Activated T-cell treated with anti-CD3 and anti-CD28 coated beads for 48 hours (primary cell): ENCODE measurements at regions not wholly inside any gene's neighbourhood (a gene's known extent, or its start where the extent isn't known, plus 50 kb on each side); places are given as distances from the start of the nearest gene placed in this dataset.

ENCODE experiments used
- DNase-seq: peaks from one replicate; pipeline ENCODE4 v3.0.0-alpha.2; 2020; ENCODE audit warnings: low read depth

GRCh38 chr7:31284106-31284505, 56.4 kb downstream of the NEUROD6 start:
- DNase-seq = no peak

- DNase-seq = no peak
Measured at GRCh38 chr7:31271641-31272405, 68.7 kb downstream of the NEUROD6 start.

- no peak for DNase-seq
Measured at GRCh38 chr7:31267486-31267885, 73.0 kb downstream of the NEUROD6 start.

- DNase-seq = no peak
Measured at GRCh38 chr7:31263338-31263737, 77.2 kb downstream of the NEUROD6 start.

GRCh38 chr7:31261341-31261740, 79.2 kb downstream of the NEUROD6 start:
- no peak for DNase-seq

- DNase-seq = no peak
Measured at GRCh38 chr7:31260851-31261250, 79.7 kb downstream of the NEUROD6 start.

GRCh38 chr7:31258391-31258790, 82.1 kb downstream of the NEUROD6 start:
- DNase-seq = no peak

GRCh38 chr7:31256506-31256905, 84.0 kb downstream of the NEUROD6 start:
- no peak for DNase-seq

GRCh38 chr7:31254926-31255325, 85.6 kb downstream of the NEUROD6 start:
- no peak for DNase-seq

- no peak for DNase-seq
Measured at GRCh38 chr7:31253532-31253931, 87.0 kb downstream of the NEUROD6 start.

- DNase-seq = no peak
Measured at GRCh38 chr7:31251441-31251840, 89.1 kb downstream of the NEUROD6 start.

- no peak for DNase-seq
Measured at GRCh38 chr7:31249671-31250070, 90.9 kb downstream of the NEUROD6 start.

GRCh38 chr7:31236868-31237267, 103.7 kb downstream of the NEUROD6 start:
- DNase-seq = no peak

- DNase-seq = no peak
Measured at GRCh38 chr7:31234836-31235605, 105.5 kb downstream of the NEUROD6 start.

- no peak for DNase-seq
Measured at GRCh38 chr7:31228957-31229356, 111.6 kb downstream of the NEUROD6 start.

GRCh38 chr7:31214751-31215150, 125.8 kb downstream of the NEUROD6 start:
- no peak for DNase-seq

- no peak for DNase-seq
Measured at GRCh38 chr7:31211281-31211680, 129.2 kb downstream of the NEUROD6 start.

- no peak for DNase-seq
Measured at GRCh38 chr7:31204071-31204470, 136.5 kb downstream of the NEUROD6 start.

GRCh38 chr7:31203551-31203950, 137.0 kb downstream of the NEUROD6 start:
- no peak for DNase-seq

- no peak for DNase-seq
Measured at GRCh38 chr7:31202801-31203200, 137.7 kb downstream of the NEUROD6 start.

GRCh38 chr7:31192986-31193385, 140.9 kb downstream of the ADCYAP1R1 start:
- DNase-seq = peak; percentile 8

- no peak for DNase-seq
Measured at GRCh38 chr7:31190906-31191305, 138.8 kb downstream of the ADCYAP1R1 start.

- DNase-seq = no peak
Measured at GRCh38 chr7:31186202-31186601, 134.1 kb downstream of the ADCYAP1R1 start.

GRCh38 chr7:31175672-31176071, 123.6 kb downstream of the ADCYAP1R1 start:
- DNase-seq = no peak
